DND-41 (cell line): ENCODE measurements at regions not wholly inside any gene's neighbourhood (a gene's known extent, or its start where the extent isn't known, plus 50 kb on each side); places are given as distances from the start of the nearest gene placed in this dataset.
"Not testable (repeated sequence)": the region's sequence is repeated elsewhere in the genome, so short reads cannot be mapped to it uniquely, and the experiment has no call there.

Experiments
- ATAC-seq: fragments of 200-7000 bp; cut with Tn5 transposase; 3 replicates; pipeline ENCODE4 v1.9.1; 2021; ENCODE audit warnings: low read depth; ENCODE audit not compliant: insufficient read depth
- DNase-seq: peaks from one replicate; pipeline ENCODE4 v3.0.0-alpha.2; 2020
- H2AFZ ChIP-seq: 2 replicates; pipeline ENCODE4 v1.6.0; 2012; ENCODE audit warnings: low read depth, low read length
- H3K27ac ChIP-seq: 2 replicates; pipeline ENCODE4 v1.5.1; 2012; ENCODE audit warnings: low read length, inconsistent platforms
- H3K27me3 ChIP-seq: fragments of 200-600 bp; sonication (generic); 2 replicates; pipeline ENCODE4 v1.6.0; 2012; ENCODE audit warnings: low read length, mild to moderate bottlenecking, inconsistent platforms; ENCODE audit not compliant: insufficient read depth, poor library complexity
- H3K36me3 ChIP-seq: 2 replicates; pipeline ENCODE4 v1.5.1; 2012; ENCODE audit warnings: low read length, inconsistent platforms; ENCODE audit not compliant: insufficient read depth
- H3K4me1 ChIP-seq: 2 replicates; pipeline ENCODE4 v1.5.1; 2012; ENCODE audit warnings: mild to moderate bottlenecking, low read length; ENCODE audit not compliant: insufficient read depth
- H3K4me2 ChIP-seq: 2 replicates; pipeline ENCODE4 v1.6.0; 2012; ENCODE audit warnings: mild to moderate bottlenecking, moderate library complexity, low read length, inconsistent platforms; ENCODE audit not compliant: insufficient read depth
- H3K4me3 ChIP-seq, 2 experiments: fragments of 200-600 bp in 1 of 2; shearing (Covaris generic) in 1 of 2; 2 replicates each; pipeline ENCODE4 v1.5.1; 2012 to 2016; ENCODE audit warnings: inconsistent platforms in 2 of 2, low read length in 2 of 2, mild to moderate bottlenecking in 2 of 2, low read depth in 1 of 2, moderate library complexity in 1 of 2
- H3K79me2 ChIP-seq: 2 replicates; pipeline ENCODE4 v1.6.0; 2012; ENCODE audit warnings: low read length, inconsistent platforms; ENCODE audit not compliant: insufficient read depth
- H3K9ac ChIP-seq: 2 replicates; pipeline ENCODE4 v1.6.0; 2012; ENCODE audit warnings: low read depth, mild to moderate bottlenecking, inconsistent platforms, low read length, moderate library complexity
- H3K9me3 ChIP-seq: 2 replicates; pipeline ENCODE4 v1.5.1; 2012; ENCODE audit warnings: low read length, moderate library complexity, mild to moderate bottlenecking, inconsistent platforms; ENCODE audit not compliant: insufficient read depth, severe bottlenecking
- H4K20me1 ChIP-seq: 2 replicates; pipeline ENCODE4 v1.6.0; 2012; ENCODE audit warnings: low read length; ENCODE audit not compliant: insufficient read depth

GRCh38 chr3:195983880-195984279 lies 75.5 kb upstream of the TNK2 start:
- H3K9me3 ChIP-seq, H2AFZ ChIP-seq, DNase-seq, H4K20me1 ChIP-seq, H3K27ac ChIP-seq, H3K27me3 ChIP-seq, H3K9ac ChIP-seq, H3K4me2 ChIP-seq, ATAC-seq, H3K4me1 ChIP-seq, H3K4me3 ChIP-seq: not testable (repeated sequence)
- H3K36me3 ChIP-seq = peaks cover 34% of the 10 kb centered on the region
- peaks cover 15% of the 10 kb centered on the region for H3K79me2 ChIP-seq

GRCh38 chr3:195982754-195983153 lies 74.4 kb upstream of the TNK2 start:
- not testable (repeated sequence) for H3K9ac ChIP-seq, H3K4me3 ChIP-seq, H3K27me3 ChIP-seq, H4K20me1 ChIP-seq, H3K4me2 ChIP-seq, ATAC-seq, H2AFZ ChIP-seq, H3K9me3 ChIP-seq, H3K4me1 ChIP-seq, H3K27ac ChIP-seq, H3K79me2 ChIP-seq, DNase-seq
- peaks cover 43% of the 10 kb centered on the region for H3K36me3 ChIP-seq

GRCh38 chr3:195981778-195982177 lies 73.4 kb upstream of the TNK2 start:
- H4K20me1 ChIP-seq, H3K27ac ChIP-seq, H3K79me2 ChIP-seq, H3K27me3 ChIP-seq, H3K9ac ChIP-seq, H3K4me1 ChIP-seq, H3K4me2 ChIP-seq, H3K4me3 ChIP-seq, ATAC-seq, H3K9me3 ChIP-seq, H2AFZ ChIP-seq, DNase-seq: not testable (repeated sequence)
- peaks cover 46% of the 10 kb centered on the region for H3K36me3 ChIP-seq

DNA sequence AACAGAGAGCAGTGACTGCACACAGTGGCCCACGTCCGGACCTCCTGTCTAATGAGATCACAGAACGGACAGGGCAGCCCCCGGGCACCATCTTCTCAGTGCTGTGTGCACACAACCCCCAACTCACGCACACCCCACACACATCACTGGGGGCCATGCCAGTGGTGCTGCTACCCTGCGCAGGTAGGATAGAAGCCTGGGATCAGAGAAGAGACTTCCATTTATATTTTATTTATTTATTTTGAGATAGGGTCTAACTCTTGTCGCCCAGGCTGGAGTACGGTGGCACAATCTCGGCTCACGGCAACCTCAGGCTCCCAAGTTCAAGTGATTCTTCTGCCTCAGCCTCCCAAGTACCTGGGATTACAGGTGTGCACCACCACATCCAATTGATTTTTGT lies 71.5 kb upstream of the TNK2 start:
- DNase-seq = not testable (repeated sequence)

GRCh38 chr3:195978585-195978984 lies 70.2 kb upstream of the TNK2 start:
- not testable (repeated sequence) for H3K4me2 ChIP-seq, DNase-seq, H3K4me1 ChIP-seq, H3K9ac ChIP-seq, H3K79me2 ChIP-seq, H3K4me3 ChIP-seq, H2AFZ ChIP-seq, H3K9me3 ChIP-seq, H4K20me1 ChIP-seq, ATAC-seq, H3K27me3 ChIP-seq, H3K27ac ChIP-seq
- H3K36me3 ChIP-seq = peaks cover 61% of the 10 kb centered on the region

More for the DNA sequence above, 71.5 kb upstream of the TNK2 start:
- not testable (repeated sequence) for H3K9ac ChIP-seq, H3K79me2 ChIP-seq, H3K4me2 ChIP-seq, H4K20me1 ChIP-seq, H3K4me1 ChIP-seq, H3K9me3 ChIP-seq, ATAC-seq, H3K27ac ChIP-seq, H3K27me3 ChIP-seq, H2AFZ ChIP-seq, H3K4me3 ChIP-seq
- H3K36me3 ChIP-seq = peaks cover 60% of the 10 kb centered on the region

- not testable (repeated sequence) for H3K9me3 ChIP-seq, H3K27me3 ChIP-seq, H3K4me1 ChIP-seq, H3K27ac ChIP-seq, H3K9ac ChIP-seq, H3K4me3 ChIP-seq, H3K4me2 ChIP-seq, DNase-seq, ATAC-seq, H4K20me1 ChIP-seq, H3K79me2 ChIP-seq, H2AFZ ChIP-seq
- peaks cover 58% of the 10 kb centered on the region for H3K36me3 ChIP-seq
These were observed 68.5 kb upstream of the TNK2 start for GRCh38 chr3:195976876-195977275.

- H3K79me2 ChIP-seq, H3K4me1 ChIP-seq, ATAC-seq, DNase-seq, H2AFZ ChIP-seq, H3K9ac ChIP-seq, H3K4me3 ChIP-seq, H3K9me3 ChIP-seq, H3K27ac ChIP-seq, H3K4me2 ChIP-seq, H4K20me1 ChIP-seq, H3K27me3 ChIP-seq: not testable (repeated sequence)
- peaks cover 70% of the 10 kb centered on the region for H3K36me3 ChIP-seq
These were observed 65.9 kb upstream of the TNK2 start for GRCh38 chr3:195974281-195974680.

DNA sequence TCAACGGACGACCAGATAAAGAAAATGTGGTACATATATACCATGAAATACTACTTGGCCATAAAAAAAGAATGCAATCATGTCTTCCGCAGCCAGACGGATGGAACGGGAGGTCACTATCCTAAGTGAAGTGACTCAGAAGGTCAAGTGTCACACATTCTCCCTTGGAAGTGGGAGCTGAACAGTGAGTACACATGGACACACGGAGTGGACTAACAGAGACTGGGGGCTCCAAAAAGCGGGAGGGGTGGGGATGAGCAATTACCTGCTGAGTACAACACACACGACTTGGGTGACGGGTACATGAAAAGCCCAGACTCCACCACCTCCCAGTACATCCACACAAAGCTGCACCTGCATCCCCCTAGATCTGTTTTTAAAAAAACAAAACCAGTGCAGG lies 62.5 kb upstream of the TNK2 start:
- H3K4me1 ChIP-seq, H3K4me3 ChIP-seq, H4K20me1 ChIP-seq: not testable (repeated sequence)

More for the DNA sequence above, 62.5 kb upstream of the TNK2 start:
- not testable (repeated sequence) for DNase-seq, H3K9ac ChIP-seq, H3K79me2 ChIP-seq, H3K4me2 ChIP-seq, H3K9me3 ChIP-seq, H3K27ac ChIP-seq, H2AFZ ChIP-seq, ATAC-seq, H3K27me3 ChIP-seq
- peaks cover 69% of the 10 kb centered on the region for H3K36me3 ChIP-seq
